ENCODE measurements at regions not wholly inside any gene's neighbourhood (a gene's known extent, or its start where the extent isn't known, plus 50 kb on each side); places are given as distances from the start of the nearest gene placed in this dataset.

DNA sequence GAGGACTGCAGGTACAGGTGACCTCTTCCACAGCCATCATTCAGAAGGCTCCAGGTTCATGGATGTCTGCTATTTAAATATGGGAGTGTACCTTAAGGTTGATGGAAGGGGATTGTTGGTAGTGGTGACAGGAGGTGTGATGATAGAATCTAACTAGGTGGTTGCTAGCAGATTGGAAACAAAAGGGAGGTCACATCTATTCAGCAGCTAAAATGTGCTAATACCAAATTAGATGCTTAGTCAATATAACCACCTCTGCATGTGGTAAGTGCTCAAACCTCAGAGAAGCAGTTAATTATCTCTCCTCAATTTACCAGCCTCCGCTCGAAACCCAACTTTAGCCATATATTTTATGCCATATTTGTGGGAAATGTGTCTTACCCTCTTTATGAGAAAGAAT, 98.7 kb upstream of the CCSER1 start:
- 97% methylated on average over 2 of the region's 2 CpGs for WGBS
- Histone ChIP-seq H3K27ac (ENCODE audit: low read depth in 1 of 2, low read length in 2 of 2) (no peak overlapping the region), H3K9ac (ENCODE audit: low read depth in 1 of 2, low read length in 2 of 2) (no peak overlapping the region), H3K27me3 (ENCODE audit: control insufficient read depth in 4 of 4, insufficient read depth in 4 of 4, low read length in 3 of 4) (peaks cover 0 to 4% (median 0%) of the 10 kb centered on the region in 4 donors), H3K4me1 (ENCODE audit: control insufficient read depth in 4 of 4, insufficient read depth in 4 of 4, low read length in 3 of 4) (no peaks in the 10 kb centered on the region), H3K36me3 (ENCODE audit: control insufficient read depth in 4 of 4, insufficient read depth in 3 of 4, low read depth in 1 of 4, low read length in 3 of 4) (no peaks in the 10 kb centered on the region), H3K4me3 (ENCODE audit: low read depth in 1 of 3, low read length in 3 of 3) (no peak overlapping the region), H3K9me3 (ENCODE audit: control insufficient read depth in 4 of 4, low read length in 3 of 4) (no peaks in the 10 kb centered on the region)
- no peak for DNase-seq (ENCODE audit: low spot score)
- TF ChIP-seq RAD21 (IDR thresholded peaks at IDR 0.05) (no peak), CTCF (IDR thresholded peaks at IDR 0.05; ENCODE audit: low read depth, low read length, missing input control) (no peak), HNF4A (conservative IDR thresholded peaks at IDR 0.05) (no peak), TAF1 (conservative IDR thresholded peaks at IDR 0.05) (no peak), FOXA2 (IDR thresholded peaks at IDR 0.05) (no peak), EGR1 (IDR thresholded peaks at IDR 0.05; ENCODE audit: low read depth in 2 of 2) (no peak), GABPA (IDR thresholded peaks at IDR 0.05 in 1 of 2, conservative IDR thresholded peaks at IDR 0.05 in 1 of 2) (no peak), ZBTB33 (IDR thresholded peaks at IDR 0.05) (no peak), SP1 (IDR thresholded peaks at IDR 0.05) (no peak), JUND (IDR thresholded peaks at IDR 0.05) (no peak), HNF4G (IDR thresholded peaks at IDR 0.05) (no peak), RXRA (IDR thresholded peaks at IDR 0.05) (no peak), MAX (IDR thresholded peaks at IDR 0.05) (no peak), FOXA1 (IDR thresholded peaks at IDR 0.05) (no peak), NR2F2 (IDR thresholded peaks at IDR 0.05) (no peak), YY1 (IDR thresholded peaks at IDR 0.05) (no peak)
- TF ChIP-seq, protein P1, sequence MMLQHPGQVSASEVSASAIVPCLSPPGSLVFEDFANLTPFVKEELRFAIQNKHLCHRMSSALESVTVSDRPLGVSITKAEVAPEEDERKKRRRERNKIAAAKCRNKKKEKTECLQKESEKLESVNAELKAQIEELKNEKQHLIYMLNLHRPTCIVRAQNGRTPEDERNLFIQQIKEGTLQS (IDR thresholded peaks at IDR 0.05), result no peak
- TF ChIP-seq, protein P2, sequence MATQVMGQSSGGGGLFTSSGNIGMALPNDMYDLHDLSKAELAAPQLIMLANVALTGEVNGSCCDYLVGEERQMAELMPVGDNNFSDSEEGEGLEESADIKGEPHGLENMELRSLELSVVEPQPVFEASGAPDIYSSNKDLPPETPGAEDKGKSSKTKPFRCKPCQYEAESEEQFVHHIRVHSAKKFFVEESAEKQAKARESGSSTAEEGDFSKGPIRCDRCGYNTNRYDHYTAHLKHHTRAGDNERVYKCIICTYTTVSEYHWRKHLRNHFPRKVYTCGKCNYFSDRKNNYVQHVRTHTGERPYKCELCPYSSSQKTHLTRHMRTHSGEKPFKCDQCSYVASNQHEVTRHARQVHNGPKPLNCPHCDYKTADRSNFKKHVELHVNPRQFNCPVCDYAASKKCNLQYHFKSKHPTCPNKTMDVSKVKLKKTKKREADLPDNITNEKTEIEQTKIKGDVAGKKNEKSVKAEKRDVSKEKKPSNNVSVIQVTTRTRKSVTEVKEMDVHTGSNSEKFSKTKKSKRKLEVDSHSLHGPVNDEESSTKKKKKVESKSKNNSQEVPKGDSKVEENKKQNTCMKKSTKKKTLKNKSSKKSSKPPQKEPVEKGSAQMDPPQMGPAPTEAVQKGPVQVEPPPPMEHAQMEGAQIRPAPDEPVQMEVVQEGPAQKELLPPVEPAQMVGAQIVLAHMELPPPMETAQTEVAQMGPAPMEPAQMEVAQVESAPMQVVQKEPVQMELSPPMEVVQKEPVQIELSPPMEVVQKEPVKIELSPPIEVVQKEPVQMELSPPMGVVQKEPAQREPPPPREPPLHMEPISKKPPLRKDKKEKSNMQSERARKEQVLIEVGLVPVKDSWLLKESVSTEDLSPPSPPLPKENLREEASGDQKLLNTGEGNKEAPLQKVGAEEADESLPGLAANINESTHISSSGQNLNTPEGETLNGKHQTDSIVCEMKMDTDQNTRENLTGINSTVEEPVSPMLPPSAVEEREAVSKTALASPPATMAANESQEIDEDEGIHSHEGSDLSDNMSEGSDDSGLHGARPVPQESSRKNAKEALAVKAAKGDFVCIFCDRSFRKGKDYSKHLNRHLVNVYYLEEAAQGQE (IDR thresholded peaks at IDR 0.05), result no peak
